ENCODE measurements at regions not wholly inside any gene's neighbourhood (a gene's known extent, or its start where the extent isn't known, plus 50 kb on each side); places are given as distances from the start of the nearest gene placed in this dataset.

DNA sequence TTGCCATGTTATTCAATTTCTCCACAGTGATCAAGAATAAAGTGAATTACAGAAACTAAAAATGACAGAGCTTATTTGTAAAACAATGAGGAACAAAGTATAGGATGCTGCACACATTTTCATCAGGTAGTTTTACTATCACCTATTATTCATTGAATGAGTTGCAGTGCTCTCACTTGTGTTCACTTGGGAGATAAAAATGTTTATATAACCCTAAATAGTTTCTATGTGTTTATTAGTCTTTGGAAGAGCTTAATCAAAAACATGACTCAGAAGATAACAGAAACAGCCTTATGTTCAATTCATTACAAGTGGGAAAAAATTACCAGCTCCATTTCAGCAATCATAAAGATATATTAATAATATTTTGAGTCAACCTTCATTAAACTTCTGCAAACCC lies 796.2 kb downstream of the SLITRK1 start:
- TF ChIP-seq, protein P1, sequence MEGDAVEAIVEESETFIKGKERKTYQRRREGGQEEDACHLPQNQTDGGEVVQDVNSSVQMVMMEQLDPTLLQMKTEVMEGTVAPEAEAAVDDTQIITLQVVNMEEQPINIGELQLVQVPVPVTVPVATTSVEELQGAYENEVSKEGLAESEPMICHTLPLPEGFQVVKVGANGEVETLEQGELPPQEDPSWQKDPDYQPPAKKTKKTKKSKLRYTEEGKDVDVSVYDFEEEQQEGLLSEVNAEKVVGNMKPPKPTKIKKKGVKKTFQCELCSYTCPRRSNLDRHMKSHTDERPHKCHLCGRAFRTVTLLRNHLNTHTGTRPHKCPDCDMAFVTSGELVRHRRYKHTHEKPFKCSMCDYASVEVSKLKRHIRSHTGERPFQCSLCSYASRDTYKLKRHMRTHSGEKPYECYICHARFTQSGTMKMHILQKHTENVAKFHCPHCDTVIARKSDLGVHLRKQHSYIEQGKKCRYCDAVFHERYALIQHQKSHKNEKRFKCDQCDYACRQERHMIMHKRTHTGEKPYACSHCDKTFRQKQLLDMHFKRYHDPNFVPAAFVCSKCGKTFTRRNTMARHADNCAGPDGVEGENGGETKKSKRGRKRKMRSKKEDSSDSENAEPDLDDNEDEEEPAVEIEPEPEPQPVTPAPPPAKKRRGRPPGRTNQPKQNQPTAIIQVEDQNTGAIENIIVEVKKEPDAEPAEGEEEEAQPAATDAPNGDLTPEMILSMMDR (conservative IDR thresholded peaks at IDR 0.05; ENCODE audit: low read depth, low read length), result no peak
- TF ChIP-seq CEBPB (IDR thresholded peaks at IDR 0.05; ENCODE audit: low read depth, low read length), result no peak
- TF ChIP-seq POLR2A (IDR thresholded peaks at IDR 0.05; ENCODE audit: low read depth, low read length), result no peak
- no peak for TF ChIP-seq FOS (IDR thresholded peaks at IDR 0.05; ENCODE audit: low read depth, low read length)
- no peak for TF ChIP-seq BHLHE40 (IDR thresholded peaks at IDR 0.05; ENCODE audit: low read depth, low read length)
- TF ChIP-seq RAD21 (IDR thresholded peaks at IDR 0.05; ENCODE audit: low read length), result no peak
- no peak for TF ChIP-seq NFE2L2 (IDR thresholded peaks at IDR 0.05; ENCODE audit: low read depth, low read length)

All from IMR-90 (cell line).